ENCODE measurements at regions not wholly inside any gene's neighbourhood (a gene's known extent, or its start where the extent isn't known, plus 50 kb on each side); places are given as distances from the start of the nearest gene placed in this dataset.
A peak's percentile ranks its signal among the peaks of the same experiment; 100 is the strongest.
"Not testable (repeated sequence)": the region's sequence is repeated elsewhere in the genome, so short reads cannot be mapped to it uniquely, and the experiment has no call there.

GRCh38 chr5:124614836-124615385, 131.5 kb downstream of the ZNF608 start:
- no peak for DNase-seq

DNA sequence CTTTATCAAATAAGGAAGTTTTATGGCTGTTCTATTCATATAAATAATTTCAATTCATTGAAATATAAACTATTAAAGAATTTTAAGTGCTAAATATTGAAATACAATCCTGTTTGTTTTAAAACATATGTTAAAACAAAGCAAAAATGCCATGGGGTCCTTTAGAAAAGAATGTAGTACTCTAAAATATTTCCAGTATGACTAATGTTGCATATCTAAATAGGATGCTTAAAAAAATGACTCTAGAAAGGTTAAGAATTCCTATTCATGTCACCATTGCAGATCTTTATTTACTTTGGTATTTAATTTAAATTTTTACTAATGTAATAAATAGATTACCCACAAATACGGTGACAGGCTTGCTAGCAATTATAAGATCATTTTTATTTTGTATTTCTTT, 132.3 kb downstream of the ZNF608 start:
- DNase-seq, result no peak

DNA sequence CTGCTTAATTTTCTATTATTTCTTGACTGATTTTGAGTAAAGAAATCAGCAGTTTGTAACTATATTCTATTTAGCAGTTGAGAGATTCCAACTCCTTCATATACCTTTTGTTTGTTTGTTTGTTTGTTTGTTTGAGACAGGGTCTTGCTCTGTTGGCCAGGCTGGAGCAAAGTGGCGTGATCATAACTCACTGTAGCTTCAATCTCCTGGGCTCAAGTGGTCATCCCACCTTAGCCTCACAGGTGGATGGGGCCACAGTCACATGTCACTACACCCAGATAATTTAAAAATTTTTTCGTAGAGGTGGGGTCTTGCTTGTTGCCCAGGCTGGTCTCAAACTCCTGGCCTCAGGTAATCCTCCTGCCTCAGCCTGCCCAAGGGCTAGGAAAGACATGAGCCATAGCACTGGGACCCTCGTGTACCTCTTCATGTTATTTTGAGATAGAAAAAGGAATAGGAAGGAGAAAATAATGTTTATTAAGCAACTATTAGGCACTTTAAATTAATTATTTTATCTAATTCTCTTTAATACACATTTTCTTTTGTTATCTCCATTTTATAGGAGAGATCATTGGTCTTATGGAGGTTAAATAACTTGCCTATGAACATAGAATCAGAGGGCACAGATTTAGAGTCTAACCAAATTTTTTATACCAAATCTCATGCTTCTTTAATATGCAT, 133.0 kb downstream of the ZNF608 start:
- DNase-seq, result no peak

- DNase-seq, result no peak
Measured at GRCh38 chr5:124612023-124612422, 134.4 kb downstream of the ZNF608 start.

GRCh38 chr5:124611262-124611661, 135.2 kb downstream of the ZNF608 start:
- DNase-seq, result not testable (repeated sequence)

GRCh38 chr5:124609685-124610084, 136.8 kb downstream of the ZNF608 start:
- DNase-seq, result not testable (repeated sequence)

DNA sequence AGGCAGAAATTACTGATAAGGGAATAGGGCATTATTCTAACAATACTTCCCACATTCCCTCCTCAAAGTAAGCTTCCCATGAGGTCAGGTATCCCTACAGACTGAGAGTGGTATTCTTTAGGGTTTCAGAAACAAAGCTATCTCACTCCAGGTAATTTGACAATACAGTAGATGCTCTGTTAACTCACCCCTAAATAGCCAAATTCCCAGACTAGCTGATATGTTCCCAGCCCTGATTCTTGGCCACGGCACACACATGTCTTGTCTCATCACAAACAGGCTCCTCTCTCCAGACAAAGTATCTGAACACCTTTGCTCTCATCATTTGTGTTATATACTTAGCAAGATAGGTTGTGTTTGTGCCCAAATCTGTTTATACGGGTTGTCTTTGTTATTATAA, 139.9 kb downstream of the ZNF608 start:
- no peak for DNase-seq

DNA sequence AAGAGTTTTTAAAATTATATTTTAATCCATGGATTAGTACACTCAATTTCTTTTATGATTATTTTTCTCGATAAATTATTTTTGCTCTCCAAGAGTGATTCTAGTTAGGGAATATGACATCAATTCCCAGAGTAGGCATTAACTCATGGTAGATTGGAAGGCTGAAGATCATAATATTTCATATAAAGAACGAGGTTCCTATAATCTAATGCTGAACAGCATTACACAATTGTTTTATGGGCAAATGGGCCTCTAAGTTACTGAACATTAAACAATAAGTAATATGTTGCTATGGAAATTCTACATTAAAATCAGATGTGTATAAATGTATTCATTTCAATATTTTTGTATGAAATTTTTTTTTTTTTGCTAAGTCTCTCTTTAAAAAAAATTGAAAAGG, 140.3 kb downstream of the ZNF608 start:
- no peak for DNase-seq

DNA sequence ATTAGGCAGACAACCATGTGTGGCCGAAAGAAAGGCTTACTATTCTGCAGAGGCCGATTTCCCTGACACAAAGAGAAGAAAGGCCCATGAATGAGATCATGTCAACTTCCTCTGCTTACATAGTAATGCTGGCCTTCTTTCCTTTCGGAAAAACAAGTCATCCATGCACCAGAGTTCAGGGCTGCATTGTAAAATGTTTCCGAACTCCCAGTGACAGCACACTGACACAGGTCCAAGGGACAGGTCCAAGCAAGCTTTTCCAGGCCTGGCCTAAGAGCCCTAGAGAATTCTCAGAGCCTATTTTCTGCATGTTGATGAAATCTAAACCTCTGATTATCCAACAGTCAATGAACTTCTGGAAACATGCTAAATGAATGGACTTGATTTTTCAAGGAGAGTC, 140.9 kb downstream of the ZNF608 start:
- DNase-seq, result no peak

- DNase-seq, result no peak
Measured at GRCh38 chr5:124604419-124604818, 142.0 kb downstream of the ZNF608 start.

DNA sequence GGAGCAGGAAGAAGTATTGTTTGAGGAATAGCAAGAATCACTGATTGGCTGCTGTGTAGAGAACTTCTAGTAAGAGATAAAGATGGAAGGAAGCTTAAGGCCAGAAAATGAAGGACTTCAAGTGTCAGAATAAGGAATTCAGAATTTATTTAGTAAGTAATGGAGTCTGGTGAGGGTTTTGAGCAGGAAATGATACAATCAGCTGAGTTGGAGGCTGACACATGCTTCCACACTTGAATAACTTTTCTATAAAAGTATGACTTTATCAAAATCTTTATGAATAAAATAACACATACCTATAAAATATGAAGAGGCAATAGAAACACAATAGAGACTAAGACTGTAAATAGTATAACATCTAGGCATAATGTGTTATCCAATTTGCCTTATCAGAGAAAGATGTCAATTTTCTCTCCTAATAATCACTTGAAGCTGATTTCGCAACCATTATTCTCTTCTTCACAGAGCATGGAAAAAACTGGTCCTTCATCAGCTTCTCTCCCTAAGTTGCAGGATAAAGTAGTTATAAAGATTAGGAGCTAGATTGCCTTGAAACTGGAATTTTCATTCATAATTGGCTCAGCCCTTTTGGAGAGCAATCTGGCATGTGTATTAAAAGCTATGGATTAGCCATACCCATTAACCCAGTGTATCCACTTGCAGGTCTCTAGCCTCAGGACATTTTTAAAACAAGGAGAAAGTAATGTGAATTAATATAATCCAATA, 143.4 kb downstream of the ZNF608 start:
- DNase-seq, result no peak

GRCh38 chr5:124599028-124599973, 147.1 kb downstream of the ZNF608 start:
- DNase-seq, result peak; percentile 90

DNA sequence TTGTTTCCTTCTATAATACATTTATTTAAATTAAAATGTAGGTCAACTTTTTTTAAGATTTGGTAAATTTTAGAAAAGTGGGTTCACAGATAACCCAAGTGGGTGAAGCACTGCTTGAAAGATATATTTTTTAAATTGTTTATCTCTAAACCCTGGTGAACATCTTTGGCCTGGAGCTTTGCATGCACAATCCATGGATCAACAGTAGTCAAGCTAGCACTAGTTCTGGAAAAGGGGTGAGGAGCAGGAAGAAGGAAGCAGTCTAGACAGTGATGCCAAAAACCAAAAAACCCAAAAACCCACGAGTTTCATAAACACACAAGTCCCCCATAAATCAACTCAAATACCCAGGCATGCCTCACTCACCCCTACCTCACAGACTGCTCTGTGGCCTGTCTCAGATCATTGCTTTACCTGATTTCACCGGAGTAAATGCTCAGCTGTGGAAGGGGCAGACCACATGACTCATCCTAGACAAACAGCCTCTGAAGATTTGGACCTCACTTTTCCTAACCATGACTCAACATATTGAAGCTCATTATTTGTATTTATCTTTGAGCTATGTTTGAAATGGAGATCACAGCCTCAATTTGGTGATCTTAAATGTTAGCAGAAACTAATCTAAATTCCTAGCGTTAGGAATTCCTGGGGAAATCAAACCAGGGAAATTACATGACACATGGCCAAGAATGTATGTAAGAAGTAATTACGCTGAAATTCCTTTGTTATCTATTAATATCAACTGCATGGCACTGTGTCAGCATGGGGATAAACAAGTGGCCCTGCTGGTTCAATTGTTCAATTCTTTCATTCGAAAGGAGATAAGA, 149.6 kb downstream of the ZNF608 start:
- DNase-seq, result no peak

GRCh38 chr5:124593952-124594351, 152.5 kb downstream of the ZNF608 start:
- no peak for DNase-seq

DNA sequence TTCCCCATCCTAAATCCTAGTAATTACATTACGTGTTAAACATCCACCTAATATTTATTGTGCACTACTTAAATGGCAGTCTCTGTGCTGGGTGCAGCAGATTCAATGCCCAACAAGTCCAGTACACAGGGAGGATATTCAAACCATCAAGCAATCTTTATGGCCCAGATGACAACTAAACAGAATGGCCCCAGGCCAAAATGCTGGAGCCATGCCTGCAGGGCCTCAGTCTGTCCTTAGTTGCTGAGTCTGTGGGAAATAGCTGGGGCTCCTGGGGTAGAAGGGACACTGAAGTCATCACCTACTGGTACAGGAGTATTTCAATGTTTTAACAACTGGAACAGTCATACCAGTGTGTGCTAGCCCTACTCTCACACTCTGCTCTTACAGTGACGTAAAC, 153.5 kb downstream of the ZNF608 start:
- no peak for DNase-seq

DNA sequence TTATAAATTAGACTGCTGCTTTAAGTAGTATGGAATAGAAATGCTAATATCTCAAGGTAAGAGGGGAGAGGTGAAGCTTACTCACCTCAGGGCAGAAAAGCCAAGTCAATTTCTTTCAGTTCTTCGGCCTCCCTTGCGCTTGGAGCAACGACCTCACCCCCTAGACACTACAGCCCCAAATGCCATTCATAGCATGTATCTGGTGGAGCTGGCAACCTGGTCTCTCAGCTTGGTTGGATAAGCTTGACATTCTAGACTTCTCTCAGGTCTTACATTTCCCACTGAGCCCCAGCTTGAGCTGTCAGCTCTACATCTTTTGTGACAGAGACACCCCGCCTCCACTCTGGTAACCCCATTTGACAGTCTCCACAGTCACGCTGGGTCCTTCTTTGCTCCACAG, 154.9 kb downstream of the ZNF608 start:
- no peak for DNase-seq

DNA sequence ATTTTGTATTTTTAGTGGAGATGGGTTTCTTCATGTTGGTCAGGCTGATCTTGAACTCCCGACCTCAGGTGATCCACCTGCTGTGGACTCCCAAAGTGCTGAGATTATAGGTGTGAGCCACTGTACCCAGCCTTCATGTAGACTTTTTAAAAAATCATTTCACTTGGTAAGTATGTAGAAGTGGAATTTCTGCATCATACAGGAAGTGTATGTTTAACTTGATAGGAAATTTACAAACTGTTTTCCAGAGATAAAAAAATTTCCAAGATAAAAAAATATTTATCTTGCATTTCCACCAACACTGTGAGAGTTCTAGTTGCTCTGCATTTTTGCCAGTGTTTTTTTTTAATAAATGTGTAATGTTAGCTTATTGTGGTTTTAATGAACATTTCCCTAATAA, 155.8 kb downstream of the ZNF608 start:
- no peak for DNase-seq

- DNase-seq, result no peak
Measured at GRCh38 chr5:124587280-124587679, 159.2 kb downstream of the ZNF608 start.

DNA sequence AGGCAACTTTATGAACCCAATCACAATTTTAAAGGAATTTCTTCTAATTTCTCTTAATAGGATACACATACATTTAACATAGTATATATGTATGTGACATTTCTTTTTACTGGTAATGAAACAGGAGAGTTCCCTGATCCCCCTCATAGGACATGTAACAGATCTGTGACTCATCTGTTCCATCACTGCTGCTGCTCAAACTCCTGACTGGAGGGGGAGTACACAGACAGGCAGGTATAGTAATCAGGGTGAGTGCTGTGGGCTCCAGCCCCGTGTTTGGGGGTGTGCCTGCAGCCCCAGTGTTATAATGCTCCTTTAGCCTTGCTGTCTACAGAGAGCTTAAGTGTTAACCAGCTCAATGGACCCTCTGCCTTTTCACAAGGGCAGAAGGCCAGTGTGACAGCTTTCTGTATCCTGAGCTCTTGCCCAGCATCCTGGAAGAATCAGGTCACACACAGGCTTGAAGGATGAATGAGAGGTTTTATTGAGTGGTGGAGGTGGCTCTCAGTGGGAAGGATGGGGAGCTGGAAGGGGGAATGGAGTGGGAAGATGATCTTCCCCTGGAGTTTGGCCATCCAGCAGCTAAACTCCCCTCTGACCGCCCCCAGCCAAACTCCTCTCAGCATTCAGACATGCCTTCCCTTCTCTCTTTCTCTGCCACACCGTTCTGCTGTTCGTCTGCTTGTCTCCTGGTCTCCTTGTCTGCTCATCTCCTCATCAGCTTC, 161.3 kb downstream of the ZNF608 start:
- no peak for DNase-seq

GRCh38 chr5:124583469-124584350, 162.7 kb downstream of the ZNF608 start:
- peak; percentile 44 for DNase-seq

DNA sequence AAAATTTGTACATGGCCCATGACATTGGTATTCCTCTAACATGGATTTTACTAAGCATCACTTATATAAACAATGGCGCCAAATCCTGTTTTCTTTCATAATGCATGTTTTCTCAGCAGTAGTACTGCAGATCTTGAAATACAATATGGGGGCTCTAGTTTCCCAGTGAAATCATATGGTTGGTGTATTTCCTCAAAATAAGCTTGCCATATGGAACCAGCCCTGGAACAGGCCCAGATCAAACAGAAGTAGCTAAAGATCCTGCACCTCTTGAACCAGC, 163.9 kb downstream of the ZNF608 start:
- DNase-seq, result peak; percentile 91
